HEK293 (cell line): ENCODE measurements at regions not wholly inside any gene's neighbourhood (a gene's known extent, or its start where the extent isn't known, plus 50 kb on each side); places are given as distances from the start of the nearest gene placed in this dataset.

Source experiments
- CTCF ChIA-PET: fragments of 350-600 bp; formaldehyde crosslinking; extraction: SDS; loops from one replicate; lab custom pipeline; 2021; ENCODE audit warnings: antibody characterized with exemption; lab: Yijun Ruan, JAX
- POLR2A ChIA-PET: fragments of 300-600 bp; formaldehyde crosslinking; extraction: SDS; loops from one replicate; lab custom pipeline; 2020; ENCODE audit warnings: antibody characterized with exemption, inconsistent platforms; lab: Yijun Ruan, JAX
- H3K27ac ChIP-seq: fragments of 200-500 bp; sonication (Bioruptor generic); 2 replicates; pipeline ENCODE4 v1.5.1; 2014; ENCODE audit warnings: low read depth, low read length, control low read depth, inconsistent platforms; ENCODE audit errors: extremely low read depth
- H3K36me3 ChIP-seq, 2 experiments: fragments of 200-500 bp in 1 of 2; sonication (Bioruptor generic) in 1 of 2; 1 replicate in 1 of 2; 2 replicates in 1 of 2; pipeline ENCODE4 v1.5.1; 2014 to 2017; ENCODE audit warnings: inconsistent platforms in 2 of 2, low read length in 2 of 2; ENCODE audit not compliant: control insufficient read depth in 2 of 2, insufficient read depth in 1 of 2
- H3K4me1 ChIP-seq: fragments of 200-500 bp; sonication (Bioruptor generic); 2 replicates; pipeline ENCODE4 v1.5.1; 2014; ENCODE audit warnings: mild to moderate bottlenecking, low read length, inconsistent platforms; ENCODE audit not compliant: control insufficient read depth, insufficient read depth
- H3K4me3 ChIP-seq: 2 replicates; pipeline ENCODE4 v1.5.1; 2011; ENCODE audit warnings: low read depth, mild to moderate bottlenecking, control low read depth, low read length, moderate library complexity
- H3K9me3 ChIP-seq: fragments of 200-500 bp; sonication (Bioruptor generic); 2 replicates; pipeline ENCODE4 v1.5.1; 2014; ENCODE audit warnings: low read depth, low read length, inconsistent platforms; ENCODE audit not compliant: control insufficient read depth, insufficient read depth
- FEZF1 ChIP-seq: fragments of 450-650 bp; formaldehyde crosslinking; IDR thresholded peaks from 2 replicates; pipeline ENCODE4 v1.5.1; 2016; ENCODE audit warnings: missing biosample characterization, missing genetic modification characterization
- GLIS2 ChIP-seq: fragments of 450-650 bp; formaldehyde crosslinking; IDR thresholded peaks from 2 replicates; pipeline ENCODE4 v1.5.1; 2016; ENCODE audit warnings: missing biosample characterization, missing genetic modification characterization
- HOXC10 ChIP-seq: sonication (generic); formaldehyde crosslinking; IDR thresholded peaks from 2 replicates; pipeline ENCODE4 v1.8.1; 2023; ENCODE audit warnings: mild to moderate bottlenecking, missing genetic modification reagents
- IKZF3 ChIP-seq: fragments of 450-650 bp; IDR thresholded peaks from 2 replicates; pipeline ENCODE4 v1.5.0; 2018; ENCODE audit warnings: missing biosample characterization, mild to moderate bottlenecking, missing genetic modification characterization, moderate library complexity
- KLF16 ChIP-seq: fragments of 450-650 bp; formaldehyde crosslinking; IDR thresholded peaks from 2 replicates; pipeline ENCODE4 v1.5.1; 2017; ENCODE audit warnings: missing biosample characterization, missing genetic modification characterization
- SCRT2 ChIP-seq: fragments of 450-650 bp; formaldehyde crosslinking; IDR thresholded peaks from 2 replicates; pipeline ENCODE4 v1.5.1; 2016; ENCODE audit warnings: missing biosample characterization, missing genetic modification characterization
- SETDB1 ChIP-seq: IDR thresholded peaks from one replicate; pipeline ENCODE4 v1.6.1; 2017; ENCODE audit warnings: mild to moderate bottlenecking, low read length, moderate library complexity, mixed read lengths; ENCODE audit not compliant: insufficient read length
- SP7 ChIP-seq: fragments of 450-650 bp; formaldehyde crosslinking; IDR thresholded peaks from 2 replicates; pipeline ENCODE4 v1.5.1; 2016; ENCODE audit warnings: missing biosample characterization, missing genetic modification characterization
- YY1 ChIP-seq: fragments of 450-650 bp; formaldehyde crosslinking; IDR thresholded peaks from 2 replicates; pipeline ENCODE4 v1.5.1; 2018; ENCODE audit warnings: missing biosample characterization, missing genetic modification characterization
- ZBTB8A ChIP-seq: fragments of 450-650 bp; formaldehyde crosslinking; IDR thresholded peaks from 2 replicates; pipeline ENCODE4 v1.5.1; 2016; ENCODE audit warnings: missing biosample characterization, missing genetic modification characterization
- ZNF16 ChIP-seq: fragments of 450-650 bp; formaldehyde crosslinking; IDR thresholded peaks from 2 replicates; pipeline ENCODE4 v1.5.1; 2016; ENCODE audit warnings: low read depth, missing biosample characterization, missing genetic modification characterization
- ZNF184 ChIP-seq: fragments of 450-650 bp; IDR thresholded peaks from 2 replicates; pipeline ENCODE4 v1.5.1; 2018; ENCODE audit warnings: missing biosample characterization, mild to moderate bottlenecking, missing genetic modification characterization
- ZNF266 ChIP-seq: fragments of 450-650 bp; formaldehyde crosslinking; IDR thresholded peaks from 2 replicates; pipeline ENCODE4 v1.5.1; 2016; ENCODE audit warnings: missing biosample characterization, missing genetic modification characterization, low read depth
- ZNF335 ChIP-seq: fragments of 450-650 bp; formaldehyde crosslinking; conservative IDR thresholded peaks from 2 replicates; pipeline ENCODE4 v1.5.1; 2016; ENCODE audit warnings: missing biosample characterization, missing genetic modification characterization
- ZNF394 ChIP-seq: fragments of 450-650 bp; formaldehyde crosslinking; IDR thresholded peaks from 2 replicates; pipeline ENCODE4 v1.5.1; 2016; ENCODE audit warnings: missing biosample characterization, missing genetic modification characterization, mild to moderate bottlenecking, moderate library complexity, borderline replicate concordance
- ZNF416 ChIP-seq: fragments of 450-650 bp; formaldehyde crosslinking; IDR thresholded peaks from 2 replicates; pipeline ENCODE4 v1.5.1; 2016; ENCODE audit warnings: missing biosample characterization, missing genetic modification characterization
- ZNF423 ChIP-seq: fragments of 450-650 bp; formaldehyde crosslinking; IDR thresholded peaks from 2 replicates; pipeline ENCODE4 v1.5.1; 2016; ENCODE audit warnings: missing biosample characterization, missing genetic modification characterization
- ZNF530 ChIP-seq: fragments of 450-650 bp; formaldehyde crosslinking; IDR thresholded peaks from 2 replicates; pipeline ENCODE4 v1.5.1; 2016; ENCODE audit warnings: low read depth, missing biosample characterization, missing genetic modification characterization
- ZNF658 ChIP-seq: fragments of 450-650 bp; formaldehyde crosslinking; IDR thresholded peaks from 2 replicates; pipeline ENCODE4; 2016; ENCODE audit warnings: missing biosample characterization, missing genetic modification characterization
- ZNF692 ChIP-seq: fragments of 450-650 bp; formaldehyde crosslinking; IDR thresholded peaks from 2 replicates; pipeline ENCODE4 v1.5.1; 2016; ENCODE audit warnings: missing biosample characterization, missing genetic modification characterization
- ZNF776 ChIP-seq: fragments of 450-650 bp; formaldehyde crosslinking; IDR thresholded peaks from 2 replicates; pipeline ENCODE4 v1.5.0; 2017; ENCODE audit warnings: missing biosample characterization, missing genetic modification characterization, borderline replicate concordance
- ZNF777 ChIP-seq: fragments of 450-650 bp; formaldehyde crosslinking; IDR thresholded peaks from 2 replicates; pipeline ENCODE4 v1.5.1; 2017; ENCODE audit warnings: missing biosample characterization, missing genetic modification characterization, borderline replicate concordance
- ZSCAN5A ChIP-seq: fragments of 450-650 bp; formaldehyde crosslinking; IDR thresholded peaks from 2 replicates; pipeline ENCODE4 v1.5.1; 2016; ENCODE audit warnings: missing biosample characterization, missing genetic modification characterization
- TF ChIP-seq, protein P1 (sequence below): fragments of 450-650 bp; formaldehyde crosslinking; IDR thresholded peaks from 2 replicates; pipeline ENCODE4 v1.5.1; 2016; ENCODE audit warnings: missing biosample characterization, missing genetic modification characterization
- TF ChIP-seq, protein P2 (sequence below): fragments of 450-650 bp; formaldehyde crosslinking; IDR thresholded peaks from 2 replicates; pipeline ENCODE4 v1.5.1; 2016; ENCODE audit warnings: missing biosample characterization, missing genetic modification characterization

DNA sequence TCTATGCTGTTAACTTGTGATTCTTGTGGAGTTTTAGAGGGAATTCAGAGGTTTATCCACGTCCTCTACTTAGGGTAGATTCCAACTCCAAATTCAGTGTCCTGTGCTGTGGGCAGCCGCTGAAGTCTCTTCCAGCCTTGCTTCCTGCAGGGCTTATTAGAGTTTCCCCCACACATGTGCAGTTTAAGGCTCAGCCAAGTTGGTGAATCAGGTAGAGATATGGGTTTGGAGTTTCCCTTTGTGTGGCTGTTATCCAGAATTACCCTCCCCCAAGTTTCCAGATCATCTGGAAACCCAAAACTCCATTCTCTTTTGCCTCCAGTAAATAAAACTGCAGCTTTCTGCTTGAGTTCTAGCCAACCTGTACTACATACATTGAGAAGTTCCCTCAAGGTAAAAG lies 853.7 kb downstream of the GALC start:
- Histone ChIP-seq H3K27ac (no peak overlapping the region), H3K36me3 (no peaks in the 10 kb centered on the region), H3K4me1 (no peaks in the 10 kb centered on the region), H3K9me3 (no peaks in the 10 kb centered on the region), H3K4me3 (no peak overlapping the region)
- POLR2A ChIA-PET, result no interaction called here
- CTCF ChIA-PET, result no interaction called here
- TF ChIP-seq SP7 (no peak), IKZF3 (tag by site-specific recombination) (no peak), SCRT2 (tag by site-specific recombination) (no peak), KLF16 (tag by site-specific recombination) (no peak), ZNF658 (tag by site-specific recombination) (no peak), ZNF777 (tag by site-specific recombination) (no peak)
- TF ChIP-seq, protein P1, sequence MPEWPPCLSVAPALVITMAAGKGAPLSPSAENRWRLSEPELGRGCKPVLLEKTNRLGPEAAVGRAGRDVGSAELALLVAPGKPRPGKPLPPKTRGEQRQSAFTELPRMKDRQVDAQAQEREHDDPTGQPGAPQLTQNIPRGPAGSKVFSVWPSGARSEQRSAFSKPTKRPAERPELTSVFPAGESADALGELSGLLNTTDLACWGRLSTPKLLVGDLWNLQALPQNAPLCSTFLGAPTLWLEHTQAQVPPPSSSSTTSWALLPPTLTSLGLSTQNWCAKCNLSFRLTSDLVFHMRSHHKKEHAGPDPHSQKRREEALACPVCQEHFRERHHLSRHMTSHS, result no peak

GRCh38 chr14:87133073-87133801 lies 859.7 kb downstream of the GALC start:
- TF ChIP-seq ZNF530 (tag by site-specific recombination), result no peak
- TF ChIP-seq, protein P2, sequence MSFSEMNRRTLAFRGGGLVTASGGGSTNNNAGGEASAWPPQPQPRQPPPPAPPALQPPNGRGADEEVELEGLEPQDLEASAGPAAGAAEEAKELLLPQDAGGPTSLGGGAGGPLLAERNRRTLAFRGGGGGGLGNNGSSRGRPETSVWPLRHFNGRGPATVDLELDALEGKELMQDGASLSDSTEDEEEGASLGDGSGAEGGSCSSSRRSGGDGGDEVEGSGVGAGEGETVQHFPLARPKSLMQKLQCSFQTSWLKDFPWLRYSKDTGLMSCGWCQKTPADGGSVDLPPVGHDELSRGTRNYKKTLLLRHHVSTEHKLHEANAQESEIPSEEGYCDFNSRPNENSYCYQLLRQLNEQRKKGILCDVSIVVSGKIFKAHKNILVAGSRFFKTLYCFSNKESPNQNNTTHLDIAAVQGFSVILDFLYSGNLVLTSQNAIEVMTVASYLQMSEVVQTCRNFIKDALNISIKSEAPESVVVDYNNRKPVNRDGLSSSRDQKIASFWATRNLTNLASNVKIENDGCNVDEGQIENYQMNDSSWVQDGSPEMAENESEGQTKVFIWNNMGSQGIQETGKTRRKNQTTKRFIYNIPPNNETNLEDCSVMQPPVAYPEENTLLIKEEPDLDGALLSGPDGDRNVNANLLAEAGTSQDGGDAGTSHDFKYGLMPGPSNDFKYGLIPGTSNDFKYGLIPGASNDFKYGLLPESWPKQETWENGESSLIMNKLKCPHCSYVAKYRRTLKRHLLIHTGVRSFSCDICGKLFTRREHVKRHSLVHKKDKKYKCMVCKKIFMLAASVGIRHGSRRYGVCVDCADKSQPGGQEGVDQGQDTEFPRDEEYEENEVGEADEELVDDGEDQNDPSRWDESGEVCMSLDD (tag by site-specific recombination), result no peak
- no peak for TF ChIP-seq ZNF335
- ChIA-PET CTCF (no interaction called here), POLR2A (no interaction called here)
- H3K4me3 ChIP-seq, result no peak overlapping the region
- H3K4me1 ChIP-seq, result no peaks in the 10 kb centered on the region
- H3K27ac ChIP-seq, result no peak overlapping the region
- H3K9me3 ChIP-seq, result no peaks in the 10 kb centered on the region
- no peaks in the 10 kb centered on the region for H3K36me3 ChIP-seq

DNA sequence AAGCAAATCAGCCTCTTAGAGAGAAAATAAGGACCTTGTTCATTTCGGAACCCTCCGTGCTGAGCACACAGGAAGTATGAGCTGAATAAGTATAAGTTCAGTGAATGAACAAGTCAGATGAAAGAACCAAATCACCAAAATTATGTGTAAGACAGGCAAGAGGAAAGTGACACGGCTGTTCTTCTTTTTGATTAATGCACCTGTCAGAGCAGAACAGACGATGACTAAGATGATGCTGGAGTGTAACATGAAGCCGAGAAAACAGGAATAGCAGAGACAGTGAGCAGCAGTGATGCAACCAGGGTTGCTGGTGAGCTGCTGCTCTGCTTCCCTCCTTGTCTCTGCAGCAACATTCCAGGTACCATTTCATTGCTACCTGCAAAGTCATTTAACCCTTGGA lies 861.1 kb downstream of the GALC start:
- Histone ChIP-seq H3K27ac (no peak overlapping the region), H3K4me1 (no peaks in the 10 kb centered on the region), H3K4me3 (no peak overlapping the region), H3K9me3 (no peaks in the 10 kb centered on the region), H3K36me3 (no peaks in the 10 kb centered on the region)
- ChIA-PET POLR2A (no interaction called here), CTCF (no interaction called here)
- TF ChIP-seq SETDB1 (no peak), FEZF1 (no peak), ZNF776 (no peak), ZBTB8A (no peak), ZNF423 (tag by site-specific recombination) (no peak), HOXC10 (CRISPR knock-in tag) (no peak), ZNF394 (tag by site-specific recombination) (no peak)

DNA sequence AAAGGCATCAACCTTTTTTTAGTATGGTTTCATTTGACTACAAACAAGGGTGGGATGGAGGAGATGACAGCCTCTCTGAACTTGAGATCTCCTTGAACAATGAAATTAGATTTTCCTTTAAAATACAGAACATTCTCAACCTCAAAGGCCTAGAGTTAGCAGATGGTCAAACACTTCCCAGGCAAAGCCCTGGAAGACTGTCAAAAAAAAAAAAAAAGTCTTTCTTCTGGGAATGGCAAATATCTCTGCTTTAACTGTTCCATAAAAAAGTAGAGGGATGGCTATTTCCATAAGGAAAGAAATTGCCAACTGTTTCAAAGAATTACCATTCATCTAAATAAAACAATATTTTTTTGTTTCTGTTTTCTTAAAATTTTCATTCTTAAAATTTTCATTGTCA lies 870.8 kb downstream of the GALC start:
- Histone ChIP-seq H3K27ac (no peak overlapping the region), H3K9me3 (no peaks in the 10 kb centered on the region), H3K36me3 (no peaks in the 10 kb centered on the region), H3K4me1 (no peaks in the 10 kb centered on the region), H3K4me3 (no peak overlapping the region)
- POLR2A ChIA-PET, result no interaction called here
- CTCF ChIA-PET, result no interaction called here
- no peak for TF ChIP-seq ZNF416 (tag by site-specific recombination)
- TF ChIP-seq ZNF692, result no peak
- no peak for TF ChIP-seq ZNF16 (tag by site-specific recombination)
- no peak for TF ChIP-seq ZSCAN5A (tag by site-specific recombination)
- TF ChIP-seq GLIS2, result no peak
- TF ChIP-seq ZNF184 (tag by site-specific recombination), result no peak
- TF ChIP-seq YY1 (tag by site-specific recombination), result no peak
- no peak for TF ChIP-seq ZNF266 (tag by site-specific recombination)
